ENCODE measurements at regions not wholly inside any gene's neighbourhood (a gene's known extent, or its start where the extent isn't known, plus 50 kb on each side); places are given as distances from the start of the nearest gene placed in this dataset.

- peaks cover 0 to 5% (median 4%) of the 10 kb centered on the region in 7 donors for H3K9me3 Mint-ChIP-seq
- no peak overlapping the region for H3K4me3 Mint-ChIP-seq
- Histone ChIP-seq H3K36me3 (replicated peaks in 1 of 2; ENCODE audit: control insufficient read depth in 1 of 2, insufficient read depth in 2 of 2, low read length in 2 of 2) (no peaks in the 10 kb centered on the region), H3K27me3 (ENCODE audit: control insufficient read depth in 2 of 2, insufficient read depth in 2 of 2, low read length in 2 of 2) (no peaks in the 10 kb centered on the region), H3K4me3 (replicated peaks in 1 of 3; ENCODE audit: low read depth in 2 of 3, low read length in 3 of 3) (no peak overlapping the region), H2AFZ (ENCODE audit: insufficient read depth, low read depth, low read length, poor library complexity, severe bottlenecking) (no peak overlapping the region), H3K4me2 (replicated peaks; ENCODE audit: extremely low read depth, low read length, poor library complexity, severe bottlenecking) (no peak overlapping the region), H3K9ac (ENCODE audit: insufficient read depth, low read length, poor library complexity, severe bottlenecking) (no peak overlapping the region), H3K27ac (ENCODE audit: low read depth in 1 of 2, low read length in 2 of 2) (no peak overlapping the region), H3K9me3 (replicated peaks in 1 of 2; ENCODE audit: control insufficient read depth in 1 of 2, insufficient read depth in 1 of 2, low read length in 2 of 2) (peaks cover 0 to 3% of the 10 kb centered on the region in 2 donors), H3K4me1 (ENCODE audit: control insufficient read depth in 1 of 2, insufficient read depth in 2 of 2, low read length in 2 of 2) (no peaks in the 10 kb centered on the region), H4K20me1 (ENCODE audit: insufficient read depth, low read length) (no peaks in the 10 kb centered on the region), H3K79me2 (ENCODE audit: insufficient read depth, low read length) (no peaks in the 10 kb centered on the region)
- no peak for TF ChIP-seq CTCF (IDR thresholded peaks at IDR 0.05)
- no peaks in the 10 kb centered on the region for H3K4me1 Mint-ChIP-seq
- no peak overlapping the region for H3K27ac Mint-ChIP-seq
- WGBS (ENCODE audit: insufficient coverage), result no CpG with 5 or more reads among the region's 4 CpGs
- DNase-seq, result no peak
- H3K27me3 Mint-ChIP-seq (ENCODE audit: low read depth in 3 of 3), result peaks cover 0 to 1% (median 0%) of the 10 kb centered on the region in 3 donors
- no peaks in the 10 kb centered on the region for H3K36me3 Mint-ChIP-seq
- intact Hi-C loops (cut with micrococcal nuclease), result no loop called here
Observed at GRCh38 chr6:91415031-91415605, 828.2 kb upstream of the MAP3K7 start.

- Mint-ChIP-seq H3K27ac (no peak overlapping the region), H3K4me1 (no peaks in the 10 kb centered on the region), H3K36me3 (no peaks in the 10 kb centered on the region), H3K9me3 (peaks cover 0 to 4% (median 2%) of the 10 kb centered on the region in 7 donors), H3K4me3 (no peak overlapping the region), H3K27me3 (ENCODE audit: low read depth in 3 of 3) (peaks cover 0 to 1% (median 0%) of the 10 kb centered on the region in 3 donors)
- Histone ChIP-seq H3K79me2 (ENCODE audit: insufficient read depth, low read length) (no peaks in the 10 kb centered on the region), H3K4me1 (ENCODE audit: control insufficient read depth in 1 of 2, insufficient read depth in 2 of 2, low read length in 2 of 2) (no peaks in the 10 kb centered on the region), H3K4me2 (replicated peaks; ENCODE audit: extremely low read depth, low read length, poor library complexity, severe bottlenecking) (no peak overlapping the region), H4K20me1 (ENCODE audit: insufficient read depth, low read length) (no peaks in the 10 kb centered on the region), H2AFZ (ENCODE audit: insufficient read depth, low read depth, low read length, poor library complexity, severe bottlenecking) (no peak overlapping the region), H3K9me3 (replicated peaks in 1 of 2; ENCODE audit: control insufficient read depth in 1 of 2, insufficient read depth in 1 of 2, low read length in 2 of 2) (peaks cover 0 to 3% of the 10 kb centered on the region in 2 donors), H3K27ac (ENCODE audit: low read depth in 1 of 2, low read length in 2 of 2) (no peak overlapping the region), H3K9ac (ENCODE audit: insufficient read depth, low read length, poor library complexity, severe bottlenecking) (no peak overlapping the region), H3K27me3 (ENCODE audit: control insufficient read depth in 2 of 2, insufficient read depth in 2 of 2, low read length in 2 of 2) (no peaks in the 10 kb centered on the region), H3K4me3 (replicated peaks in 1 of 3; ENCODE audit: low read depth in 2 of 3, low read length in 3 of 3) (no peak overlapping the region), H3K36me3 (replicated peaks in 1 of 2; ENCODE audit: control insufficient read depth in 1 of 2, insufficient read depth in 2 of 2, low read length in 2 of 2) (no peaks in the 10 kb centered on the region)
- intact Hi-C loops (cut with micrococcal nuclease), result no loop called here
- DNase-seq, result no peak
- no CpG with 5 or more reads among the region's 3 CpGs for WGBS (ENCODE audit: insufficient coverage)
- no peak for TF ChIP-seq CTCF (IDR thresholded peaks at IDR 0.05)
Observed at GRCh38 chr6:91412532-91412931, 825.7 kb upstream of the MAP3K7 start.
